SIG-M5 (cell line): ENCODE measurements at regions not wholly inside any gene's neighbourhood (a gene's known extent, or its start where the extent isn't known, plus 50 kb on each side); places are given as distances from the start of the nearest gene placed in this dataset.
"Not testable (repeated sequence)": the region's sequence is repeated elsewhere in the genome, so short reads cannot be mapped to it uniquely, and the experiment has no call there.

Experiments used
- DNase-seq: peaks from one replicate; lab custom pipeline; 2025; lab: John Stamatoyannopoulos, UW

- DNase-seq: no peak
Observed at GRCh38 chr10:113495553-113495952, 57.3 kb upstream of the HABP2 start.

- no peak for DNase-seq
Observed at GRCh38 chr10:113496111-113497109, 56.4 kb upstream of the HABP2 start.

- DNase-seq: no peak
Observed at GRCh38 chr10:113497198-113497597, 55.7 kb upstream of the HABP2 start.

DNA sequence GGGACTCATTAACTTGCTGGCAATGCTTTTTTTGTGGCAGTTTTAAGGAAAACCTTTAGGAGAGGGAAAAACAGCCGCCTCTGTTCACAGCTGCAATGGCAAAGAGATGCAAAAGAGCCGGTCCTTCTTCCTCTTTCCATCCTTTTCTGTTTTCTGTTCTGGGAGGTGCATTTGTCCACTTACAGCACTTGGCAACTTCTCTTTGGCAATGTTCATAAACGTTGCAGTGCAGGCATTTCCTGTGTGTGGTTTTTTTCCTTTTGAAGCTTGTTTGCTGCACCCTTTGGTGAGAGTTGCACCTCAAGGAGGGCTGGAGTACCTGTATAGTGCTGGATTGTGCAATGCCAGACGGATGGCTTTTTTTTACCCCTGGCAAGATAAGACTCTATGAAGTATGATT lies 53.9 kb upstream of the HABP2 start:
- no peak for DNase-seq

DNA sequence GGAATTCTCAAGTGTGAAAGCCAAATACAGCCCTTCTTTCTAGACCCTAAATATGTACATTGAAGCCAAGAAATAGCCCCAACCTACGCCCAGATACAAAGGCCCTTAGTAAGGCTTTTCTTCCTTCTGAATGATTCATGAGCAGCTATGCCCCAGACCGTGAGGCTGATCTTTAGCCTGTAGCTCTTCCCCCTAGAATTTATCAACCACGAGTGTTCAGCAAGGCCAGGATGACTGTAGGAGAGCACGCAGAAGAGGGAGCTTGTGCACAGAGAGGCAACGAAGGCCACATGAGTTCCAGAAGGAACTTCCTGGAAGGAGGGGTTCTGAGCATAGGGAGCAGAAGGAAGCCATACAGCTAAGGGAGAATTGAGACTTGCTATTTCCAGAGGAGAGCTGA lies 53.0 kb upstream of the HABP2 start:
- DNase-seq: no peak

DNA sequence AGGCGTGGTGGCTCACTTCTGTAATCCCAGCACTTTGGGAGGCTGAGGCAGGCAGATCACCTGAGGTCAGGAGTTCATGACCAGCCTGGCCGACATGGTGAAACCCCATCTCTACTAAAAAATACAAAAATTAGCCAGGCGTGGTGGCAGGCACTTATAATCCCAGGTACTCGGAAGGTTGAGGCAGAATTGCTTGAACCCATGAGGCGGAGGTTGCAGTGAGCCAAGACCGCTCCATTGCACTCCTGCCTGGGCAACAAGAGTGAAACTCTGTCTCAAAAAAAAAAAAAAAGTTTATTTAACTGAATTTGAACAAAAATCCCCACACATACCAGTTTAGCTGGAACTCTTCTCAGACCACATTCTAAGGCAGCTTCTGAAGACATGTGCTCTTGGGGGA lies 51.8 kb upstream of the HABP2 start:
- DNase-seq: not testable (repeated sequence)
